Posterior cingulate gyrus (tissue), 11 donors: ENCODE measurements at regions not wholly inside any gene's neighbourhood (a gene's known extent, or its start where the extent isn't known, plus 50 kb on each side); places are given as distances from the start of the nearest gene placed in this dataset.

Experiments used
- DNase-seq, 10 donors: peaks; one replicate each; pipeline versions ENCODE4 v3.0.0 to v3.0.0-alpha.2; 2020 to 2021; ENCODE audit warnings: mixed read lengths in 3 of 10
- intact Hi-C: fragments of 100-400 bp; cut with DNase I; formaldehyde crosslinking; loops from one replicate; pipeline ENCODE4 v1.15.1; 2023

DNA sequence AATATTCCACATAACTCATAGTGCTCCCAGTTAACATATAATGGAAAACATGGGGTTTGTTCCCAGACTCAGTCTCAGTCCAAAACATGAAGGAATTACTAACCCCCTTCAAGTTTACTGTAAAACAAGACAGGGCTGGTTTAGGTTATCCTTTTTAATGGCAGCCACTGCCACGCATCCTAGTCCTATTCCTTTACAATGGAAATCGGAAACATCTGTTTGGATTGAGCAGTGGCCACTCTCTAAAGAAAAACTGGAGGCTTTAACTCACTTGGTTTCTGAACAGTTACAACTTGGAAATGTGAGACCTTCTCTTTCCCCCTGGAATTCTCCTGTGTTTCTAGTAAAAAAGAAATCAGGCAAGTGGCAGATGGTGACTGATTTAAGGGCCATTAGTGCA lies 609.9 kb upstream of the ACO1 start:
- no peak for DNase-seq
- intact Hi-C loops: no loop called here

DNA sequence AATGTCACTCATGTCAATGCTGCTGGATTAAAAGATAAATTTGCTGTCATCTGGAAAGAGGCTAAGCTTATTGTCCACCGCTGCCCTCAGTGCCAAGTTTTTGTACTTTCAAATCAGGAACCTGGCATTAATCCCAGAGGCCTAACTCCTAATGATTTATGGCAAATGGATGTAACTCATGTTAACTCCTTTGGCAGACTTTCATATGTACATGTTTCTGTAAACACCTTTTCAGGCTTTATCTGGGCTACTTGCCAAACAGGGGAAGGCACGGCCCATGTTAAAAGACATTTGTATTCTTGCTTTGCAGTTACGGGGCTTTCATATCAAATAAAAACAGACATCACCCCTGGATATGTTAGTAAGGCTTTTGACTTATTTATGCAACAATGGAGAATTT lies 608.0 kb upstream of the ACO1 start:
- DNase-seq: no peak
- intact Hi-C loops: no loop called here

DNA sequence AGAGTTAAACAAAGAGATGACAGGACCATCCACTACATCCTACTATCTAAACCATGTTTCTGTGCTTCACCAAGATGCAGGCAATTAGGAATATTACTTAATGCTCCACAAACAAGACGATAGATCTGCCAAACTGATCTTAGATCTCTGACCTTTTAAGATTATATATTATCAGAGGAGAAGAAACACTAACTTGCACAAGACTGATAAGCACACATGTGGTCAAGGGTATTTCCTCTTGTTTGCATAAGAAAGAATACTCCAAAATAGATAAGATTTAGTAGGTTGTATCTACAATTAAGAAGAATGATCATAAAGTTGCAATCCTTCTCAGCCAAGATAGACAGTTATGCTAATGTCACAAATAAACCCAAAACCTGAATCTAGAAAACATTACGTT lies 601.0 kb upstream of the ACO1 start:
- no peak for DNase-seq
- intact Hi-C loops: no loop called here

DNA sequence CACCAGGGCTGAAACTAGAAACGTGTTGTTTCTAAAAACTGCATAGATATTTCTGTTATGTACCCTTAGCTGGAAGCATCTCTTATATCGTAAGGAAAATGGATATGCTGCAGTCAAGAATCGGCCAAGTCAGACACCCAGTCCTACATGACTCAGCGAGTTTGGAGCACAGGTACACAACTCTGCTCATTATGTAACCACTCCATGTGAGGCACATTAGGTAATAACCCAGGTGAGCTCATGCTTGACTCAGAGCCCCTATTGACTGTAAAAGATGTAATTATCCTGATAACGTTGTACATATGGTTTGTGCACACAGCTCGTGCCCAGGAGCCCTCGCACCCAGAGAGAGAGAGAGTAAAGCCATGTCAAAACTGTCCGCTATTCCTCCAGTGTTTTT lies 593.7 kb upstream of the ACO1 start:
- intact Hi-C loops: no loop called here
- no peak for DNase-seq

DNA sequence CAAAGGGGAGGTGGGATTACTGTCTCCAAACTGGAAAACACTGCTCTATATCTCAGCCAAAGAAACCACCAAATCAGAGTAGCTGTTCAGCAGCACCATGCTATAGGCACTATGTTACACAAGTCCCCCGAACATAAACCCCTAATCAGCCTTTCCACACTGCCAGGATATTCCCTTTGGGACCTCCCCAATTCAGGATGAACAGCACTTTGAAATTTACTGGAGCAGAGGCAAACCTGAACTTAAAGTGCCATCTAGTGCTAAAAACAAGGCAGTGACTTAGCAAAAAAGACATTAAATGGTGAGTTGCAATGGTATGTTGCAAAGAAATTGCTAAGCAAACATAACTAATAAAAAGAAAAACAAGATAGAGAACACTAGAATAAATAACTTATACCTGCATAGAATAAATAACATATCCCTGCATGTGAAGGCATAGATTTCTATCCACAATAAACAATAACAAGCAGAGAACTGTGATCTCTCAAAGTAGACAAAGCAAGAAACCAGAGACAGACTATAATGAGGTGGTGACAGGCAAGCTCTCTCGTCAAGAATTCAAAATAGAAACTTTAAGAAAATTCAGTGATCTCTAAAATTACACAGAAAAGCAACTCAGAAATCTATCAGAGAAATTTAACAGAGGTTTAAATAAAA lies 584.4 kb upstream of the ACO1 start:
- no peak for DNase-seq
- intact Hi-C loops: no loop called here

DNA sequence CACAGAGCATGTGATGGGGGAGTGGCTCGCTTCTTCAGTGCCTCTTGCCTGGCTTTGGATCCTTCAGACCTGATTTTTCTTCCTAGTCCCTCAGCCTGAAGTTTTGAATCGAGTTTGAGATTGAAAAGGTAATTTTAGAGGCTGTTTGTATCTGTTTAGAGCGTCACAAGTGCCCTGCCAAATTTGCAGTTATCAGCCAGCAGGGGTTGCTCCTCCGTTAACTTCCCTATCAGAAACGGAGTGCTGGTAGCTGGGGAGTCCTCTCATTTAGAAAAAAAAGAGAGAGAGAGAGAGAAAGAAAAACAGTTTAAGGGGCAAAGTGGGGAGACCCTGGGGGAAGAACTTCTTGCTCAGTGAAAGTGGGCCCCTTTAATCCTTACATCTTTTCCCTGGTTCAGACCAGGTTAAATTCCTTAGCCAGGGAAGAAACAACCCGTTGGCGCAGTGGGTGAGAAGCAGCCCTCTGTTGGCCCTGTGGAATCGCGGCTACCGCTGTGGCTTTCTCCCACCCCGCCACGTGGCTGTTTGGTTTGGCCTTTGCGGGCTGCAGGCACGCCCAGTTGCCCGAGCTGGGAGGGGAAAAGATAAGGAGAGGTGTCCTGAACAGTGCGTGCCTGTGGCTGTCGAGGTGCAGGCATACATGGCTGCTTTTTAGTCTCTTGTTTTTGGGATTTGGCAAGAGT lies 576.7 kb upstream of the ACO1 start:
- intact Hi-C loops: no loop called here
- DNase-seq: peak in 2 of 10 donors; percentile 39 to 74

DNA sequence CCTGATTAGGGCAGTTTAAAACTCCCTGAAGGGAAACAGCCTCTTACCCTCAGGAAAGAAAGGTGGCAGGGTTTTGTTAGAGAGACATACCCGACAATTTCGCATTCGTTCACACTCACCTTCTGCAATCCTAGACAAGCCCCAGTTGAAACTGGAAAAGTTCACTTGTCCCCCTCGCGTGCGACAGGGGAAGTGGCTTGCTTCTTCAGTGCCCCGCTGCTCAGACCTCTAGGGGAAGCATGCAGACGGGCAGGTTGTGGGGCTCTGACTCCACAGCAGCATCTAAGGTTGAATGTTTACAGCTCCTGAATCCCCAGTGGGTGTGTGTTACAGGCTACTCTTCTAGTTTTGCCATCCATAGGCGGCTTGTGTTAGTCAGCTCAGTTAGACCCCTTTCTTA lies 575.7 kb upstream of the ACO1 start:
- intact Hi-C loops: no loop called here
- DNase-seq: no peak

DNA sequence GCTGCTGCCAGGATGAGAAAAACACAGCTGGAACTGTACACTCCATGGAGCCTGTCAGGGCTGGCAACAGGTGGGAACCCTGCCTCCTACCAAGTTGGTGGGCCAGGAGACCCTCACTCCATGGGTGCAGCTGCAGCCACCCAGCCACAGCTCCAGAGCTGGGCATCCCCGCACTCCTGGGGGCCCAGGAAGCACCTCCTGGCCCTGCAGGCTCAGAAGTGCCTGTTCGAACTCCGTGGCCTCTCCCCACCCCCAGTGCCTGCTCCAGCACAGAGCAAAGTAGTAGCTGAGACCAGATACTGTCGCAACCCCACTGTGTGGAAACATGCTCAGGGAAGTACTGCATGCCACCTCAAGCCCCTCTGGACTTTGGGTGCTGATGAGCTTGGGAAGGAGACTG lies 564.0 kb upstream of the ACO1 start:
- peak in 1 of 10 donors; percentile 49 for DNase-seq
- intact Hi-C loops: no loop called here

DNA sequence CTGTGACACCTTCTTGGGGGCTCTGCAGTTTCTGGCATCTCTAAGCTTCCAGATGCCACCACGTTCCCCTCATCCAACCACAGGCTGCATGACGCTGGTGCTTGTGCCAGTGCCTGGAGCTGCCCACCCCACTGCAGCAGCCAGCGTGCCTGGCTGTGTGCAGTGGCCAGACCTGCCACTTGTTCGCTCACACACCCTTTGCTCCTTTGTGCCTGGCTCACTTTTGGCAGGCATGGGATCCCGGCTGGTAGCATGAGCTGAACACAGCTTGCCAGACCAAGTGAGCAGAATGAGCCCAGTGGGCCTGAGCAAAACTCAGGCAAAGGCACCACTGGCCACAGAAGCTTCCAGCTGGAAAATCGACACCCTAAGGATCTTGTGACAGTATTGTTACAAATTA lies 562.9 kb upstream of the ACO1 start:
- intact Hi-C loops: no loop called here
- peak in 1 of 10 donors; percentile 59 for DNase-seq

DNA sequence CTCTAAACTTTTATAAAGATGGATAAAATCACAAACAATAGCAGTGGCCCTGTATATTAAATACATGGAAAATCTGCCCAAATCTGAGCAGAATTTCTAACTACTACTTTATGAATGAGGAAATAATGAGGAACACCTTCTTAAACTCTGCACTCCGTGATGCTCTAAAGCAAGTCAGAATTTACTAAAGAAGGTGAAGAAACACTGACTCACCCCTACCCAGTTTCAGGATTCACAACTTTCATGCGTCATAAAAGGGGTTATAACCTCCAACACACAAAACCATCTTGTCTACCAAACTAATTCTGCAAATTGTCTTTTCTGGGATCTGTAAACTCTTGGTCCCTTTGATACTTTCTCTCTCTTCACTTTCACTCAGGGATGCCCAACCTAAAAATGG lies 561.1 kb upstream of the ACO1 start:
- no peak for DNase-seq
- intact Hi-C loops: no loop called here

DNA sequence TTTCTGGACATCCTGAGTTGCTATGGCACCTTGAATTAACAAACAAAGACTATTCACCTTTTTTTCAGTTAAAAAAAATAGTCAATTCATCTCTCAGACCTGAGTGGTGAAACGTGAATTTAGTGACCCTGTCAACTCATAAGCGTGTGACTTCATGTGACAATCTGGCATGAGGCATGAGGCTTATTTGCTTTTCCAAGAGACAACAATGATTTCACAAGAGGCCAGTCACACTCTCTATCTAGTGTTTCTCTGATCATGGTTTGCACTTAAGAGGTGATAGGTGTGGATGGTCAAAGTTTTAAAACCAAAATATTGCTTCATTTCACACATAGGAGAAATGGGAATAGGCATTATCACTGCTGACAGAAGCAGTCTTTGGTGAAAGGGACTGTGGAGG lies 559.6 kb upstream of the ACO1 start:
- intact Hi-C loops: no loop called here
- no peak for DNase-seq

DNA sequence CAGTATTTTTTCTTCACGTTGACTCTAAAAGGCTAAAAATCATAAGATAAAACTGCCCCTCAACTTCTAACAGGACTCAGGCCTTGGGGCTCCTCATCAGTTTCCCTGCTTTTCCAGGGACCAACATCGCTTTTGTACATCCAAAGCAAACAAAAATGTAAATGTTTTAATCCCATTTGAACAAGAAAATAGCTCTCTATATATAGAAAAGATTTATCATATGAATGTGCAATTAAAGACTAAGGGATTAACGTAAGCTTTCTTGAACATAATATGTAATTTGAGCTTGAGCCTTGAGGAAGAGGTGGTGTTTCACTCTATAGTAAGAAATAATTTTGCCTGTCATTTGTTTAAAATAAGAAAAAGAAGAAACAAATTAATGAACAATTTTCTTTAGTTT lies 547.2 kb upstream of the ACO1 start:
- no peak for DNase-seq
- intact Hi-C loops: no loop called here

DNA sequence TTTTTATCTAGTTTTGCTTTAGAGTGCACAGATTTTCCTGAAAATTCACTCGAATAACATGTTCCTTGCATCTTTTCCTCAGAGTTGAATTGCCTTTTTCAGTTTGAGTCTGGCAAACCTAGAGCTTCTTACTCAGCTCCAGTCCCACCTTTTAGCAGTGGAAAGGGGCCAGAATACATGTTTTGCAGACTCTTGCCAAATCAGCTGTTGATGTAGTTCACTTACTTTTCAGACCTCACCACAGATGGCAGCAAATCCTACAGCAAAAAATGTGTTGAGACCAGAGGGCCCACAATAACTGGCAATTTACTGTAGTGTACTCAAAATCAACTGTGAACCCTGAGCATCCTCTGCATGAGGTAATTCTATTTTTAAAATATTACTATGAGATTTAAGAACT lies 545.2 kb upstream of the ACO1 start:
- intact Hi-C loops: no loop called here
- peak in 1 of 10 donors; percentile 10 for DNase-seq

DNA sequence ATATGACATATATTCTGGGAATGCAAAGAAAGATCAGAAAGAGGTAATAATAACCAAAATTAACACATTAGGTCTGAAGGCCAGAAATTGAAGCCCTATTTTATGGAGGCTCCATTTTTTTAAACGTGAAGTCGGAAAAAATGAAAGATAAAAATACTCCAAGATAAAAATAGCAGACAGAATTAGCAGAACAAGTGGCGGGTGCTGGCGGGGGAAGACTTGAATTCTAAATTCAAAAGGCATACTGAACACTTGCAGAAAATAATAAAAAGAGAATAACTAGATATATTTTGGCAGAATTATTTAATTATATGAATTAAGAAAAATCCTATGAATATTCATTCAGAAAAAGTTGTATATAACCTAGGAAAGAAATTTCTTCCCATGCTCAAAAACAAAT lies 543.7 kb upstream of the ACO1 start:
- no peak for DNase-seq
- intact Hi-C loops: no loop called here

DNA sequence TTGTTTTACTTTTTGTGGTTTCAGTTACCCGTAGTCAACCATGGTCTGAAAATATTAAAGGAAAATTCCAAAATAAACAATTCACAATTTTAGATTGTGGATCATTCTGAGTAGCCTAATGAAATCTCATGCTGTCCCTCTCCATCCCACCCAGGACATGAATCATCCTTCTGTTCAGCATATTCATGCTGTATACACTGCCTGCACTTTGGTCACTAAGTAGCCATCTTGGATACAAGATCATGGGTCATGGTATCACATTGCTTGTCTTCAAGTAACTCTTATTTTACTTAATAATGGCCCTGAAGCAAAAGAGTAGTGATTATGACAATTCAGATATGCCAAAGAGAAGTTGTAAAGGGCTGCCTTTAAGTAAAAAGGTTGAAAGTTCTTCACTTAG lies 536.5 kb upstream of the ACO1 start:
- DNase-seq: no peak
- intact Hi-C loops: no loop called here

DNA sequence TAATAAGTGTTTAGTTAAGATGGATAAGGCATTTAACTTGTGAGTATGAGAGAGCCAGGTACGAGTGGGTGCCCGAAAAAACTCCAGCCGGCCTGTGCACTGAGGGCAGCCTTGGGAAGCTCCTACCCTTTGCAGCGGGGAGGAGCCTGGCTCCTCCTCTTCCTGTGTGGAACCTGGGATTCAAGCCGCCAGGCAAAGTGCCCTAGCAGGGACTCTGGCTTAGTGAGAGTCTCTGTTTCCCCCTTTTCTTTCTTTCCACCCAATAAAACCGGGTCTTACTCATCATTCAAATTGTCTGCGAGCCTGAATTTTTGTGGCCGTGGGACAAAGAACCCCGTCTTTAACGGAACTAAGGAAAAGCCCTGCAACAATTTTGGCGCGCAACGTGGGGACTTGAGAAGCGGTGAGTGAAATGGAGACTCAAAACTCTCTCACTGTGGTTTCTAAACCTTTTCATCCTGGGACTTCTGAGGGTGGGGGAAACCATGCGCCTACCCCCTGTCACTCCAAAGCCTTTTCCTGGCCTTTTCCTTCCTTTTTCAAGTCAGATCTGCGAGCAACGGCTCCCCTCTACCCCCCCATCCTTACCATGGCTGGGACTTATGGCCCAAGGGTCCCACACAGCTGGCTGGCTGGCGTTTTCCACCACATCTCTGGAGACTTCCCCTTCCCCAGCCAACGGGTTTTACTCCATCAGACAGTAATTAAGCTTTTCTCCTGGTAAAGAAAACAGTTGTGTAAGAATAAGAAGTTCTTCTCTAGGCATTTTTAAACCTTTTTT lies 535.7 kb upstream of the ACO1 start:
- no peak for DNase-seq
- intact Hi-C loops: no loop called here

DNA sequence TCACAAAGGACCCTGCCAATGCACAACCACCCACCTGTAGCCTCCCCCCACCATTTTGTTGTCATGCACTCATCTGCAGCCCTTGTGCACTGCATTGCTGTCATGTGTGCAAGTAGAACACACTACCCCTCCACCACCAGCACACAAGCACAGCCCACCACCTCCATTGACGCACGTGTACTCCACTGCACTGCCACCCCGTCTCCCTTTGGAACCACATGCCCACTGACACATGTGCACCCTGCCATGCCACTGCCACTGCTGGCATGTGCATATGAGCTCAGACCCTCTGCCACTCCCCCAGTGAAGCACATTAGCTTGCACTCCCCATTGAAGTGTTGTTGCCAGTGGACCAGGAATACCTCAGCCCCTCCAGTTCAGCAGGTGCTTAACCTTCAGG lies 530.3 kb upstream of the ACO1 start:
- intact Hi-C loops: no loop called here
- DNase-seq: no peak

DNA sequence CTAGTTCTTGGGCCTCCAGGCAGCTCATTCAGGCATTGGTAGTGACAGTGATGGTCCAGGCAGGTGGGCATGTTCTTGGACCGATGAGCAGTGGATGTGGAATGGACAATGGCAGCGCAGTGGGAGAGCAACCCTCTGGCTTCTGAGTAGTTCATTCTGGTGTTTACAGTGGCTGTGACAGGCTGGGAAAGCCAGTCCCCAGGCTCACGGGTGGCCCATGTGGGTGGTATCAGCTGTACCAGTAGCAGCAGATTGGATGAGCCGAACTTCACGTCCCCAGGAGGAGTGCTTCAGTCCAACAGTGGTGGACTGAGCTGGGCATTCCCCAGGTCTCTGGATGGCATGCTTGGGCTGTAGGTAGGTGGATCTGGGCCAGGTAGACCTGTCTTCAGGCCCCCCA lies 515.6 kb upstream of the ACO1 start:
- intact Hi-C loops: no loop called here
- no peak for DNase-seq

DNA sequence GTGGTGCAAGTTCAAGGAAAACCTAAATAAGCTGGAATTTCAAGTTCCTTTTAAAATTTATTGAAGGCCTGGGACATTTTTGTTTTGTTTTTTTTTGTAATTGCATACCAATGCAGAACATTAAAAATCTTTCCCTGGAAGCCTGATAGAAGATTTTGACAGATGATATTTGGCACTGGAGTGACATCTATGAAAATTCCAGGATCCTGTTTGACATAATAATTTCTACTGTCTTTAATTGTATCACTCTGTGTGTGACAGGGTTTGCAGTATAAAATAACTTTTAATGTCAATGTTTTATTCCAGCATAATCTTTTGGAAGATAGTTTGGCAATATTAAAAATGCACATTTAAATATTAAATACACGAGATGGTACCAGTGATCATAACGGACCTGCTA lies 514.2 kb upstream of the ACO1 start:
- DNase-seq: no peak
- intact Hi-C loops: no loop called here

DNA sequence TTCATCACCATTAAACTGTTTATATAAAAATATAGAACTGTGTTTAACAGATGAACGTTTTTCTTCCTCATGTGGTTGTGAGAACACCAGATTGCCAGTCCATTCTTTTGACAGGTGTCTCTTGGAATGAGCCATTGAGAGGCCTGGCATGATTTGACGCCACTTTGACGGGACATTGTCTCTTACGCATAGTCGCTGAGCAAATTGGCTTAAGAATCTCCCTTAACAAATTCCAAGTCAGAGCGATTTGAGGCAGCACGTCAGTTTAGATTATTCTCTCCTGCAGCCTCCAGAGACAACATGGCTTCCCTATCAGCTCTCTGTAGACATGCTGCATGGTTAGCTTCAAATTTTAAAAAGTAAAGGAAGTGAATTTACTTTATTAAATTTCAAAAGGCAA lies 510.7 kb upstream of the ACO1 start:
- DNase-seq: no peak
- intact Hi-C loops: no loop called here

DNA sequence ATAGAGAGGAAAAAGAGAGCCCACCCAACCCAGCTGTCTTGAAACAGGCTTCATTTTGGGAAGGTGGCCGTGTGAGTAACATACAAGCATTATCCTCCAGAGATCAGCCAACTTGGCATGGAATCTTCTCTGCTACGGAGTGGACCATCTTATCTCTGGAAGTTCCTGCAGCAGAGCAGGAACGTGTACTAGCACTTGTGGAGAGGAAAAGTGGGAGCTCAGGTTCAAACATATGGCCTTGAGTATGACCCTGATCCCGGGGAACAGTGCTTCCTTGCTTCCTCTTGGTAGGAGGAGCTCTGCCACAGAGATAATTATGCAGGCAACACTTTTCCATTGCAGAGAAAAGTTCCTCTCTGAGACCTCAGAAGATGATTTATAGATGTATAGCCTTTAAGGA lies 490.4 kb upstream of the ACO1 start:
- intact Hi-C loops: no loop called here

More for the DNA sequence above, 490.4 kb upstream of the ACO1 start:
- DNase-seq: no peak
